WTC11 (cell line): ENCODE measurements at regions not wholly inside any gene's neighbourhood (a gene's known extent, or its start where the extent isn't known, plus 50 kb on each side); places are given as distances from the start of the nearest gene placed in this dataset.

Experiments used
- ATF1 ChIP-seq: sonication (generic); formaldehyde crosslinking; IDR thresholded peaks from 2 replicates; pipeline ENCODE4 v1.8.1; 2023; ENCODE audit warnings: mild to moderate bottlenecking, moderate library complexity, missing genetic modification reagents
- CTCF ChIP-seq: fragments of 200-600 bp; IDR thresholded peaks from 2 replicates; pipeline ENCODE4 v1.8.0; 2022; ENCODE audit warnings: antibody characterized with exemption
- ELF4 ChIP-seq: sonication (generic); formaldehyde crosslinking; IDR thresholded peaks from 2 replicates; pipeline ENCODE4 v1.8.1; 2022; ENCODE audit warnings: low read depth, mild to moderate bottlenecking, moderate library complexity, missing genetic modification reagents
- OVOL2 ChIP-seq: fragments of 250-450 bp; sonication (Bioruptor Pico); IDR thresholded peaks from 2 replicates; pipeline ENCODE4 v1.9.0; 2021; ENCODE audit warnings: mild to moderate bottlenecking, borderline replicate concordance

GRCh38 chr4:104941661-104942062, 205.0 kb upstream of the TET2 start:
- TF ChIP-seq OVOL2 (CRISPR knock-in tag) = no peak
- no peak for TF ChIP-seq ELF4 (CRISPR knock-in tag)
- TF ChIP-seq CTCF = no peak
- no peak for TF ChIP-seq ATF1 (CRISPR knock-in tag)
